NCI-H1417 (cell line): ENCODE measurements at regions not wholly inside any gene's neighbourhood (a gene's known extent, or its start where the extent isn't known, plus 50 kb on each side); places are given as distances from the start of the nearest gene placed in this dataset.
"Not testable (repeated sequence)": the region's sequence is repeated elsewhere in the genome, so short reads cannot be mapped to it uniquely, and the experiment has no call there.

Experiments
- DNase-seq, 3 experiments: peaks; one replicate each; lab custom pipeline; 2025; lab: John Stamatoyannopoulos, UW

- no peak for DNase-seq
Observed at GRCh38 chr2:54065411-54065810, 50.0 kb upstream of the ACYP2 start.

- DNase-seq = no peak
Observed at GRCh38 chr2:54063967-54064535, 51.4 kb upstream of the ACYP2 start.

- DNase-seq = no peak
Observed at GRCh38 chr2:54062401-54062800, 53.0 kb upstream of the ACYP2 start.

- no peak for DNase-seq
Observed at GRCh38 chr2:54061272-54061671, 54.1 kb upstream of the ACYP2 start.

GRCh38 chr2:54059986-54060385 lies 55.4 kb upstream of the ACYP2 start:
- no peak for DNase-seq

- DNase-seq = no peak
Observed at GRCh38 chr2:54059504-54059903, 55.9 kb upstream of the ACYP2 start.

GRCh38 chr2:54058449-54058848 lies 57.0 kb upstream of the ACYP2 start:
- DNase-seq = no peak

GRCh38 chr2:54054774-54055173 lies 60.6 kb upstream of the ACYP2 start:
- no peak for DNase-seq

- no peak for DNase-seq
Observed at GRCh38 chr2:54054271-54054670, 61.1 kb upstream of the ACYP2 start.

GRCh38 chr2:54053830-54054229 lies 61.6 kb upstream of the ACYP2 start:
- no peak for DNase-seq

- peak in 1 of 3 experiments; percentile 11 for DNase-seq
Observed at GRCh38 chr2:54052825-54053718, 62.3 kb upstream of the ACYP2 start.

- DNase-seq = no peak
Observed at GRCh38 chr2:54050445-54050844, 65.0 kb upstream of the ACYP2 start.

- no peak for DNase-seq
Observed at GRCh38 chr2:54049365-54049764, 66.0 kb upstream of the ACYP2 start.

- not testable (repeated sequence) for DNase-seq
Observed at GRCh38 chr2:54048896-54049295, 66.5 kb upstream of the ACYP2 start.

GRCh38 chr2:54048117-54048785 lies 67.2 kb upstream of the ACYP2 start:
- no peak for DNase-seq

GRCh38 chr2:54047658-54048057 lies 67.8 kb upstream of the ACYP2 start:
- no peak for DNase-seq

GRCh38 chr2:54047091-54047490 lies 68.3 kb upstream of the ACYP2 start:
- DNase-seq = no peak

GRCh38 chr2:54042897-54043620 lies 72.3 kb upstream of the PSME4 start:
- no peak for DNase-seq

- no peak for DNase-seq
Observed at GRCh38 chr2:54042341-54042740, 71.5 kb upstream of the PSME4 start.

- DNase-seq = no peak
Observed at GRCh38 chr2:54041135-54041534, 70.3 kb upstream of the PSME4 start.

GRCh38 chr2:54040685-54041084 lies 69.9 kb upstream of the PSME4 start:
- no peak for DNase-seq

GRCh38 chr2:54040250-54040649 lies 69.5 kb upstream of the PSME4 start:
- no peak for DNase-seq
